ENCODE measurements at regions not wholly inside any gene's neighbourhood (a gene's known extent, or its start where the extent isn't known, plus 50 kb on each side); places are given as distances from the start of the nearest gene placed in this dataset.

DNA sequence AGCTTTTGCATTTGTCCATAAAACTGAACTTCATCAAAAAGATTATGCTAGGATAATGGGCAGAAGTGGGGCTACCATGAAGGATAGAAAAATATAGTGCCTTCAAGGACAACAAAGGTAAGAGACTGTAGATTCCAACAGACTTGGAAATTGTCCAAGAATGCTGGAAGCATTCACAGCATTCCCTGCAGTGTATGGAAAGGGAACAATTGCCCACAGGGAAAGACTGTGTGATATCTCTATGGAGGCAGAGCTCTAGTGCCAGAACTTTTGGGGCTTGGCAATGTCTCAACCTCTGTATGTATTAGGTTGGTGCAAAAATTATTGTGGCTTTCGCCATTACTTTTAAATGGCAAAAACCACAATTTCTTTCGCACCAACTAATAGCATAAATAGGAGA, 1598.8 kb upstream of the MIR17HG start:
- no peaks in the 10 kb centered on the region for H3K36me3 Mint-ChIP-seq (ENCODE audit: low read depth)
- intact Hi-C loops (cut with micrococcal nuclease), result loop anchor here (10.0 kb wide), 1 partner anchor 1804 kb away; no protein-coding TSS in a partner anchor
- no peak for ATAC-seq (ENCODE audit: low read depth)
- no peaks in the 10 kb centered on the region for H3K27me3 Mint-ChIP-seq
- peaks cover 10% of the 10 kb centered on the region for H3K9me3 Mint-ChIP-seq
- H3K4me1 Mint-ChIP-seq, result no peaks in the 10 kb centered on the region
- H3K4me3 Mint-ChIP-seq, result no peak overlapping the region
- ChIA-PET CTCF (no interaction called here), POLR2A (no interaction called here)
- TF ChIP-seq, protein P1, sequence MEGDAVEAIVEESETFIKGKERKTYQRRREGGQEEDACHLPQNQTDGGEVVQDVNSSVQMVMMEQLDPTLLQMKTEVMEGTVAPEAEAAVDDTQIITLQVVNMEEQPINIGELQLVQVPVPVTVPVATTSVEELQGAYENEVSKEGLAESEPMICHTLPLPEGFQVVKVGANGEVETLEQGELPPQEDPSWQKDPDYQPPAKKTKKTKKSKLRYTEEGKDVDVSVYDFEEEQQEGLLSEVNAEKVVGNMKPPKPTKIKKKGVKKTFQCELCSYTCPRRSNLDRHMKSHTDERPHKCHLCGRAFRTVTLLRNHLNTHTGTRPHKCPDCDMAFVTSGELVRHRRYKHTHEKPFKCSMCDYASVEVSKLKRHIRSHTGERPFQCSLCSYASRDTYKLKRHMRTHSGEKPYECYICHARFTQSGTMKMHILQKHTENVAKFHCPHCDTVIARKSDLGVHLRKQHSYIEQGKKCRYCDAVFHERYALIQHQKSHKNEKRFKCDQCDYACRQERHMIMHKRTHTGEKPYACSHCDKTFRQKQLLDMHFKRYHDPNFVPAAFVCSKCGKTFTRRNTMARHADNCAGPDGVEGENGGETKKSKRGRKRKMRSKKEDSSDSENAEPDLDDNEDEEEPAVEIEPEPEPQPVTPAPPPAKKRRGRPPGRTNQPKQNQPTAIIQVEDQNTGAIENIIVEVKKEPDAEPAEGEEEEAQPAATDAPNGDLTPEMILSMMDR (IDR thresholded peaks at IDR 0.05), result no peak
- H3K27ac Mint-ChIP-seq, result no peak overlapping the region
- DNase-seq, result no peak

DNA sequence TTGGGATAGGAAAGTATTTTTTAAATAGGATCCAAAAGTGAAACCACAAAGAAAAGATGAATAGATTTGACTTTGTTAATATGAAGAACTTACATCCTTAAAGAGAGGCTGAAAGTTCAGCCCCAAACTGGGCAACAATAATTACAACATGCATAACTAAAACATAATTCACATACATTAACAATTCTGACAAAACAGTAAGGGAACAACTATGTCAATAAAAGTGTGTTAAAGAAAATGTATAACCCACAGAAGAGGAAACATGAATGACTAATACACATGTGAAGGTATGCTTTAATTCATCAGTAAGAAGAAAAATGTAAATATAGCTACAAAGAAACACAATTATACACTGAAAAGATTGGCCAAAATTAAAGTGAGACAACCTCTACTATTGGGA, 1597.6 kb upstream of the MIR17HG start:
- intact Hi-C loops (cut with micrococcal nuclease), result loop anchor here (10.0 kb wide), 1 partner anchor 1805 kb away; no protein-coding TSS in a partner anchor
- no peak for DNase-seq
- no peak overlapping the region for H3K4me3 Mint-ChIP-seq
- ATAC-seq (ENCODE audit: low read depth), result no peak
- ChIA-PET POLR2A (no interaction called here), CTCF (no interaction called here)
- H3K36me3 Mint-ChIP-seq (ENCODE audit: low read depth), result no peaks in the 10 kb centered on the region
- H3K27me3 Mint-ChIP-seq, result no peaks in the 10 kb centered on the region
- TF ChIP-seq, protein P1 (IDR thresholded peaks at IDR 0.05), result no peak
- no peaks in the 10 kb centered on the region for H3K4me1 Mint-ChIP-seq
- H3K9me3 Mint-ChIP-seq, result peaks cover 7% of the 10 kb centered on the region
- H3K27ac Mint-ChIP-seq, result no peak overlapping the region

DNA sequence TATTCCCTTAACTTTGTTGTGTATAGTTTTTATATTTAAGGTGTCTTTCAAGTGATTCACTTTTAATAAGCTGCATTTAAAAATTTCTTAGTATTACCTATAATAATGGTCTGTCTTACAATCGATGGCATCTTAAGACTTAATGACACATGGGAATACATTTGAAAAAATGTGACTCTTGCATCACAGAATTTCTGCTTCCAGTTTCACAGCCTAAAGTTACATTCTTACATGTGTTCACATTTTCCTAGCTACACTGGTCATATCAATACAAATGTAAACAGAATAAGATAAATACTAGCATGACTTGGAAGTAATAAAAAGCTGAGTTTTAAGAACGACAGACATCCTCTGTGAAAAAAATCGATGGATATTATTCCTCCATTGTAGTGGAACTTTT, 1597.1 kb upstream of the MIR17HG start:
- POLR2A ChIA-PET, result no interaction called here
- intact Hi-C loops (cut with micrococcal nuclease), result no loop called here

DNA sequence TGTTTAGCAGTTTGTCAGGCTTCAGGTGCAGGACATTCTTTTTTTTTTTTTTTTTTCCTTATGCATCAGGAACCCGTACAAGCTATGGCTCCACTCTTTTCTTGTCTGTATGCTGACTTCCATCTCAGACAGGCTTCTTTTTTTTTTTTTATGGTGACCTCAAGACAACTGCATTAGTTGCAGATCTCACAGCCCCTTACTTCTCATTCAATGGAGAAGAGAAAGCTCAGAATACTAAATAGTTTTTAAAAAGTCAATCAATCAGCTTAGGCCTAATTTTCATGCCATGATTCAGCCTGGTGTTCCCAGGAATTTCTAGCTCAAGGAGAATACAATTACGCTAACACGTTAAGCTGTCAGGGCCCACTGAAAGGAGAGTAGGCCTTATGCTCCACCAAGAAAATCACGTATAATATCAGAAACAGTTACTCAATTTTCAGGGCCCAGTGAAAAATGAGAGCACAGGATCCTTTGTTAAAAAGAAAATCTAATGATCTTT, 1596.0 kb upstream of the MIR17HG start:
- no peak overlapping the region for H3K27ac Mint-ChIP-seq
- no peaks in the 10 kb centered on the region for H3K4me1 Mint-ChIP-seq
- ChIA-PET CTCF (no interaction called here), POLR2A (no interaction called here)
- H3K36me3 Mint-ChIP-seq (ENCODE audit: low read depth), result no peaks in the 10 kb centered on the region
- intact Hi-C loops (cut with micrococcal nuclease), result no loop called here
- H3K4me3 Mint-ChIP-seq, result no peak overlapping the region
- ATAC-seq (ENCODE audit: low read depth), result no peak
- DNase-seq, result no peak
- peaks cover 10% of the 10 kb centered on the region for H3K9me3 Mint-ChIP-seq
- TF ChIP-seq, protein P1 (IDR thresholded peaks at IDR 0.05), result no peak
- no peaks in the 10 kb centered on the region for H3K27me3 Mint-ChIP-seq

More for the DNA sequence above, 1597.1 kb upstream of the MIR17HG start:
- TF ChIP-seq, protein P1 (IDR thresholded peaks at IDR 0.05), result no peak
- CTCF ChIA-PET, result no interaction called here
- Mint-ChIP-seq H3K4me1 (no peaks in the 10 kb centered on the region), H3K27ac (no peak overlapping the region), H3K36me3 (ENCODE audit: low read depth) (no peaks in the 10 kb centered on the region), H3K4me3 (no peak overlapping the region), H3K27me3 (no peaks in the 10 kb centered on the region), H3K9me3 (peaks cover 7% of the 10 kb centered on the region)
- DNase-seq, result no peak
- ATAC-seq (ENCODE audit: low read depth), result no peak

DNA sequence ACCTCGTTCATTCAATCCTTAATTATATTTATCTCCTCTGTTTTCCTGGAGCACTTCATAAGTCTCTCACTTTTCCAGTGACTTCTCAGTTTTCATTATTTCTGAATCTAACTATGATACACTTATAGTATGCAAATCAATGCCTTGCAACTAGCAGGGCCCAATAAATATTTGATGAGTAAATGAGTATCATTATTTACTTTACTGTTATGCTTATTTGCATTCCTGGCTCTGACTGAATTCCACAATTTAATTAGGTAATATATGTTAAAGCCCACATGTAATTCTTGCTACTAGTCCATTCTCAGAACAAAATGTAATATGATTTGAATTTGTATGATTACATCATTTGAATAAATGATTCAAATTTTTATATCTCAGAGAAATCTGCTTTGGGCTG, 1595.1 kb upstream of the MIR17HG start:
- TF ChIP-seq, protein P1 (IDR thresholded peaks at IDR 0.05), result no peak
- ChIA-PET POLR2A (no interaction called here), CTCF (no interaction called here)
- H3K27me3 Mint-ChIP-seq, result no peaks in the 10 kb centered on the region
- H3K4me1 Mint-ChIP-seq, result no peaks in the 10 kb centered on the region
- intact Hi-C loops (cut with micrococcal nuclease), result no loop called here
- H3K27ac Mint-ChIP-seq, result no peak overlapping the region
- ATAC-seq (ENCODE audit: low read depth) (no peak), DNase-seq (no peak)
- no peaks in the 10 kb centered on the region for H3K36me3 Mint-ChIP-seq (ENCODE audit: low read depth)
- no peak overlapping the region for H3K4me3 Mint-ChIP-seq
- peaks cover 10% of the 10 kb centered on the region for H3K9me3 Mint-ChIP-seq
